Transverse colon (tissue), 4 donors: ENCODE measurements at regions not wholly inside any gene's neighbourhood (a gene's known extent, or its start where the extent isn't known, plus 50 kb on each side); places are given as distances from the start of the nearest gene placed in this dataset.

Experiments
- EP300 ChIP-seq: sonication (generic); formaldehyde crosslinking; IDR thresholded peaks from one replicate; pipeline ENCODE4 v1.6.1; 2017; ENCODE audit warnings: antibody characterized with exemption, low read depth
- POLR2A ChIP-seq: fragments of 450-650 bp; IDR thresholded peaks from one replicate; pipeline ENCODE4 v1.6.1; 2016; ENCODE audit warnings: antibody characterized with exemption, mild to moderate bottlenecking, moderate library complexity
- POLR2AphosphoS5 ChIP-seq, 3 donors: sonication (generic); formaldehyde crosslinking; IDR thresholded peaks; one replicate each; pipeline ENCODE4 v1.6.1; 2016; ENCODE audit warnings: antibody characterized with exemption in 3 of 3
- TF ChIP-seq, protein P1 (sequence below), 5 experiments: fragments of 200-600 bp in 3 of 5; fragments of 450-650 bp in 2 of 5; sonication (generic) in 3 of 5; IDR thresholded peaks; 1 replicate in 2 of 5; 2 replicates in 3 of 5; pipeline ENCODE4 v1.5.1; 2016 to 2017; ENCODE audit warnings: antibody characterized with exemption in 5 of 5, inconsistent platforms in 3 of 5, mild to moderate bottlenecking in 2 of 5, moderate library complexity in 1 of 5

DNA sequence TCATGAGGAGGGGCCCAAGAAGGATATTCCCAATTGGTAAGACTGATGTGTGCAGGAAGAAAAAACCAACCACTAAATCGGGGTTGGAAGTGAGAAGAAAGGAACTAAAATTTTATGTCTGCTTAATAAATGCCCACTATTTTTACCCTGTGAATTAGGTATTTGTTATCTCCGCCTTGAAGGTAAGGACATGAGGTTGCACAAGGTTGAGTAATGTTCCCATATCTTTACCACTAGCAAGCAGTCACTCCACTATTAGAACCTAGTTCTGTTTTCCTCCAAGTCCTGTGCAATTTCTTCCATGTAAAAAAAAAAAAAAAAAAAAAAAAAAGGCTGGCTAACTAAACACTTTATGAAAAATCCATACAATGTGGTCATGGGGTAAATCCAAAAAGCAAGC, 318.5 kb upstream of the SLCO3A1 start:
- TF ChIP-seq POLR2AphosphoS5 (IDR thresholded peaks at IDR 0.05) (no peak), POLR2A (no peak), EP300 (no peak)
- TF ChIP-seq, protein P1, sequence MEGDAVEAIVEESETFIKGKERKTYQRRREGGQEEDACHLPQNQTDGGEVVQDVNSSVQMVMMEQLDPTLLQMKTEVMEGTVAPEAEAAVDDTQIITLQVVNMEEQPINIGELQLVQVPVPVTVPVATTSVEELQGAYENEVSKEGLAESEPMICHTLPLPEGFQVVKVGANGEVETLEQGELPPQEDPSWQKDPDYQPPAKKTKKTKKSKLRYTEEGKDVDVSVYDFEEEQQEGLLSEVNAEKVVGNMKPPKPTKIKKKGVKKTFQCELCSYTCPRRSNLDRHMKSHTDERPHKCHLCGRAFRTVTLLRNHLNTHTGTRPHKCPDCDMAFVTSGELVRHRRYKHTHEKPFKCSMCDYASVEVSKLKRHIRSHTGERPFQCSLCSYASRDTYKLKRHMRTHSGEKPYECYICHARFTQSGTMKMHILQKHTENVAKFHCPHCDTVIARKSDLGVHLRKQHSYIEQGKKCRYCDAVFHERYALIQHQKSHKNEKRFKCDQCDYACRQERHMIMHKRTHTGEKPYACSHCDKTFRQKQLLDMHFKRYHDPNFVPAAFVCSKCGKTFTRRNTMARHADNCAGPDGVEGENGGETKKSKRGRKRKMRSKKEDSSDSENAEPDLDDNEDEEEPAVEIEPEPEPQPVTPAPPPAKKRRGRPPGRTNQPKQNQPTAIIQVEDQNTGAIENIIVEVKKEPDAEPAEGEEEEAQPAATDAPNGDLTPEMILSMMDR (IDR thresholded peaks at IDR 0.05), result no peak
